Lung (tissue), 11 donors: ENCODE measurements at regions not wholly inside any gene's neighbourhood (a gene's known extent, or its start where the extent isn't known, plus 50 kb on each side); places are given as distances from the start of the nearest gene placed in this dataset.
"Not testable (repeated sequence)": the region's sequence is repeated elsewhere in the genome, so short reads cannot be mapped to it uniquely, and the experiment has no call there.

ENCODE experiments used
- ATAC-seq: fragments of 200-7000 bp; cut with Tn5 transposase; one replicate; pipeline ENCODE4 v1.9.1; 2020; ENCODE audit warnings: moderate number of reproducible peaks; ENCODE audit not compliant: insufficient read depth, low FRiP score
- DNase-seq, 3 donors: peaks; one replicate each; pipeline ENCODE4 v3.0.0-alpha.2; 2013 to 2017
- H3K27ac ChIP-seq, 2 donors: one replicate each; pipeline ENCODE4 v1.5.1; 2013; ENCODE audit warnings: mild to moderate bottlenecking in 2 of 2, moderate library complexity in 2 of 2, control low read depth in 1 of 2, inconsistent platforms in 1 of 2, low read depth in 1 of 2, low read length in 1 of 2
- H3K27me3 ChIP-seq, 3 donors: one replicate each; pipeline ENCODE4 v1.5.1; 2013; ENCODE audit warnings: low read length in 2 of 3; ENCODE audit not compliant: control insufficient read depth in 3 of 3, insufficient read depth in 3 of 3
- H3K36me3 ChIP-seq, 4 donors: one replicate each; pipeline ENCODE4 v1.5.1; 2013; ENCODE audit warnings: low read length in 4 of 4, mild to moderate bottlenecking in 1 of 4, moderate library complexity in 1 of 4; ENCODE audit not compliant: control insufficient read depth in 4 of 4, insufficient read depth in 4 of 4
- H3K4me1 ChIP-seq, 5 donors: one replicate each; pipeline ENCODE4 v1.5.1; 2013; ENCODE audit warnings: low read length in 5 of 5, mild to moderate bottlenecking in 2 of 5, moderate library complexity in 1 of 5; ENCODE audit not compliant: control insufficient read depth in 5 of 5, insufficient read depth in 5 of 5
- H3K4me3 ChIP-seq: one replicate; pipeline ENCODE4 v1.5.1; 2013; ENCODE audit warnings: mild to moderate bottlenecking, control low read depth, moderate library complexity
- H3K9ac ChIP-seq, 2 donors: one replicate each; pipeline ENCODE4 v1.5.1; 2013; ENCODE audit warnings: low read length in 2 of 2, control low read depth in 1 of 2; ENCODE audit not compliant: insufficient read depth in 1 of 2
- H3K9me3 ChIP-seq, 4 donors: one replicate each; pipeline ENCODE4 v1.5.1; 2013; ENCODE audit warnings: low read length in 3 of 4, mild to moderate bottlenecking in 1 of 4, moderate library complexity in 1 of 4; ENCODE audit not compliant: control insufficient read depth in 4 of 4, insufficient read depth in 3 of 4
- CTCF ChIP-seq: IDR thresholded peaks from 2 replicates; pipeline ENCODE4 v1.5.1; 2012; ENCODE audit warnings: mild to moderate bottlenecking; ENCODE audit errors: control extremely low read depth, extremely low read depth
- WGBS, 2 donors: extraction: QIAGEN DNeasy Blood & Tissue Kit; methylation state at CpG; one replicate each; pipeline ENCODE4 v1.1.7; 2013; 5-methylcytosine and 5-hydroxymethylcytosine counted together
- donor health status: control.
- donor health status: control.
- donor health status: Bipolar disorder and iron deficiency.
- donor health status: healthy.
- donor health status: DM: yes; HTN: yes; CAD: no.

GRCh38 chrX:13218758-13219157 is 101.1 kb downstream of the ATXN3L start:
- Histone ChIP-seq H3K9ac (no peak overlapping the region), H3K4me1 (peaks cover 0 to 9% (median 0%) of the 10 kb centered on the region in 5 donors), H3K9me3 (peaks cover 0 to 5% (median 0%) of the 10 kb centered on the region in 4 donors), H3K36me3 (no peaks in the 10 kb centered on the region), H3K4me3 (no peak overlapping the region), H3K27me3 (peaks cover 0 to 18% (median 16%) of the 10 kb centered on the region in 3 donors), H3K27ac (no peak overlapping the region)
- WGBS, 2 donors = 88 to 97% methylated on average over 3 of the region's 3 CpGs
- ATAC-seq = no peak
- DNase-seq = no peak
- TF ChIP-seq CTCF = no peak

- ATAC-seq = no peak
- TF ChIP-seq CTCF = no peak
- no peak for DNase-seq
- Histone ChIP-seq H3K27me3 (peaks cover 0 to 20% (median 18%) of the 10 kb centered on the region in 3 donors), H3K4me3 (no peak overlapping the region), H3K4me1 (peaks cover 0 to 18% (median 1%) of the 10 kb centered on the region in 5 donors), H3K36me3 (no peaks in the 10 kb centered on the region), H3K27ac (no peak overlapping the region), H3K9me3 (peaks cover 0 to 5% (median 0%) of the 10 kb centered on the region in 4 donors), H3K9ac (no peak overlapping the region)
- WGBS, 2 donors = 68 to 69% methylated on average over 4 of the region's 4 CpGs
These were observed 103.7 kb downstream of the ATXN3L start for GRCh38 chrX:13216139-13216538.

- no peak for TF ChIP-seq CTCF
- peaks cover 0 to 5% (median 0%) of the 10 kb centered on the region in 4 donors for H3K9me3 ChIP-seq
- H3K4me3 ChIP-seq = no peak overlapping the region
- ATAC-seq = no peak
- no peak overlapping the region for H3K27ac ChIP-seq
- no peak overlapping the region for H3K9ac ChIP-seq
- peaks cover 0 to 19% (median 14%) of the 10 kb centered on the region in 3 donors for H3K27me3 ChIP-seq
- peak in 1 of 3 donors; percentile 53 for DNase-seq
- H3K4me1 ChIP-seq = peaks cover 0 to 15% (median 0%) of the 10 kb centered on the region in 5 donors
- H3K36me3 ChIP-seq = no peaks in the 10 kb centered on the region
- WGBS, 2 donors = 83 to 86% methylated on average over 4 of the region's 4 CpGs
These were observed 104.1 kb downstream of the ATXN3L start for GRCh38 chrX:13215729-13216128.

- peak; percentile 38 to 88 (median 82) for DNase-seq
- peaks cover 0 to 13% (median 12%) of the 10 kb centered on the region in 3 donors for H3K27me3 ChIP-seq
- no peak for TF ChIP-seq CTCF
- H3K36me3 ChIP-seq = no peaks in the 10 kb centered on the region
- ATAC-seq = no peak
- WGBS, 2 donors = 61 to 81% methylated on average over 1 of the region's 1 CpG
- H3K4me3 ChIP-seq = no peak overlapping the region
- peaks cover 0 to 13% (median 0%) of the 10 kb centered on the region in 5 donors for H3K4me1 ChIP-seq
- H3K9ac ChIP-seq = no peak overlapping the region
- peak overlapping the region in 1 of 2 donors; percentile 45 for H3K27ac ChIP-seq
- H3K9me3 ChIP-seq = peaks cover 0 to 5% (median 0%) of the 10 kb centered on the region in 4 donors
These were observed 107.6 kb downstream of the ATXN3L start for GRCh38 chrX:13212191-13212651.

- 83 to 94% methylated on average over 2 to 3 of the region's 3 CpGs for WGBS, 2 donors
- H3K4me3 ChIP-seq, DNase-seq, ATAC-seq, H3K9ac ChIP-seq, H3K36me3 ChIP-seq, H3K9me3 ChIP-seq, H3K27ac ChIP-seq: not testable (repeated sequence)
- H3K4me1 ChIP-seq = peaks cover 0 to 13% (median 0%) of the 10 kb centered on the region in 5 donors
- peaks cover 0 to 18% (median 13%) of the 10 kb centered on the region in 3 donors for H3K27me3 ChIP-seq
These were observed 109.7 kb downstream of the ATXN3L start for GRCh38 chrX:13210142-13210541.
